GM12878 (cell line): ENCODE measurements at regions not wholly inside any gene's neighbourhood (a gene's known extent, or its start where the extent isn't known, plus 50 kb on each side); places are given as distances from the start of the nearest gene placed in this dataset.

Experiments used
- ATAC-seq: fragments of 200-7000 bp; cut with Tn5 transposase; 3 replicates; pipeline ENCODE4 v1.9.1; 2020; ENCODE audit warnings: mild to moderate bottlenecking, moderate library complexity
- BruUV-seq: library from RNA; stranded (reverse); fragments of 400-500 nt; replicated peaks from 2 replicates; lab custom pipeline; 2021; lab: Mats Ljungman, UMichigan
- CTCF ChIA-PET: fragments of 300-600 bp; sonication (Branson Sonifier 250); formaldehyde crosslinking; extraction: SDS; loops from one replicate; lab custom pipeline; 2021; ENCODE audit warnings: inconsistent platforms; lab: Yijun Ruan, JAX
- POLR2A ChIA-PET: fragments of 350-600 bp; formaldehyde crosslinking; extraction: SDS; loops from one replicate; lab custom pipeline; 2021; ENCODE audit warnings: inconsistent platforms; lab: Charles Lee
- RAD21 ChIA-PET: fragments of 300-600 bp; sonication (Branson Sonifier 250); formaldehyde crosslinking; loops from one replicate; lab custom pipeline; 2023; ENCODE audit warnings: antibody characterized with exemption; ENCODE audit not compliant: unreplicated experiment; lab: Charles Lee
- SMC1A ChIA-PET: fragments of 300-600 bp; sonication (Branson Sonifier 250); formaldehyde crosslinking; loops from one replicate; lab custom pipeline; 2023; ENCODE audit not compliant: unreplicated experiment, uncharacterized antibody; lab: Charles Lee
- DNase-seq: peaks from one replicate; pipeline ENCODE4 v3.0.0-alpha.2; 2011; ENCODE audit warnings: low read depth, low spot score
- FAIRE-seq: peaks from 3 replicates; lab custom pipeline; 2011; peaks lifted over from hg19 to GRCh38; lab: Jason Lieb, UNC
- H2AFZ ChIP-seq: 2 replicates; pipeline ENCODE4 v1.6.0; 2011; ENCODE audit warnings: low read depth, low read length, control low read depth; ENCODE audit not compliant: control insufficient read depth
- H3K27ac ChIP-seq: 2 replicates; pipeline ENCODE4 v1.5.1; 2011; ENCODE audit warnings: control low read depth; ENCODE audit not compliant: control insufficient read depth, insufficient read depth
- H3K27me3 ChIP-seq, 2 experiments: replicated peaks in 1 of 2; 2 replicates each; pipeline versions ENCODE4 v1.6.0 to v1.6.1; 2011; ENCODE audit warnings: low read length in 1 of 2; ENCODE audit not compliant: control insufficient read depth in 2 of 2, insufficient read depth in 2 of 2
- H3K36me3 ChIP-seq, 2 experiments: 2 replicates each; pipeline ENCODE4 v1.5.1; 2011; ENCODE audit warnings: low read length in 1 of 2; ENCODE audit not compliant: control insufficient read depth in 2 of 2, insufficient read depth in 2 of 2
- H3K4me1 ChIP-seq: 2 replicates; pipeline ENCODE4 v1.6.1; 2011; ENCODE audit warnings: mild to moderate bottlenecking, low read length, moderate library complexity, mixed read lengths; ENCODE audit not compliant: control insufficient read depth, insufficient read depth
- H3K4me2 ChIP-seq: 2 replicates; pipeline ENCODE4 v1.6.0; 2011; ENCODE audit warnings: control low read depth; ENCODE audit not compliant: control insufficient read depth, insufficient read depth
- H3K4me3 ChIP-seq: fragments of 200-600 bp; sonication (generic); 2 replicates; pipeline ENCODE4 v1.5.1; 2016
- H3K79me2 ChIP-seq: 2 replicates; pipeline ENCODE4 v1.6.0; 2011; ENCODE audit warnings: low read length; ENCODE audit not compliant: control insufficient read depth, insufficient read depth
- H3K9ac ChIP-seq: 2 replicates; pipeline ENCODE4 v1.8.0; 2011; ENCODE audit warnings: low read length, control low read depth, mixed read lengths; ENCODE audit not compliant: control insufficient read depth, insufficient read depth
- H3K9me3 ChIP-seq: replicated peaks from 3 replicates; pipeline ENCODE4 v1.5.1; 2011; ENCODE audit warnings: mild to moderate bottlenecking, low read length; ENCODE audit not compliant: control insufficient read depth, insufficient read depth
- H4K20me1 ChIP-seq: 2 replicates; pipeline ENCODE4 v1.6.0; 2011; ENCODE audit not compliant: control insufficient read depth, insufficient read depth
- BRCA1 ChIP-seq: IDR thresholded peaks from 2 replicates; pipeline ENCODE4 v1.6.1; 2011; ENCODE audit warnings: low read depth, low read length, improper control_type of control experiment
- MTA2 ChIP-seq: fragments of 450-650 bp; IDR thresholded peaks from 2 replicates; pipeline ENCODE4 v1.6.1; 2016; ENCODE audit warnings: low read depth, mild to moderate bottlenecking, moderate library complexity
- NRF1 ChIP-seq: conservative IDR thresholded peaks from 2 replicates; pipeline ENCODE4 v1.6.1; 2011; ENCODE audit warnings: mild to moderate bottlenecking, low read depth, low read length, improper control_type of control experiment
- RCOR1 ChIP-seq: conservative IDR thresholded peaks from 2 replicates; pipeline ENCODE4 v1.6.1; 2012; ENCODE audit warnings: low read depth, low read length, improper control_type of control experiment
- SP1 ChIP-seq: IDR thresholded peaks from one replicate; pipeline ENCODE4 v1.6.1; 2011; ENCODE audit warnings: low read depth, low read length
- YY1 ChIP-seq: IDR thresholded peaks from 2 replicates; pipeline ENCODE4 v1.6.1; 2011; ENCODE audit warnings: low read depth, mild to moderate bottlenecking, low read length
- in situ Hi-C: fragments of 300-500 bp; cut with MboI; formaldehyde crosslinking; loops from 9 replicates; pipeline ENCODE4 v1.14.3; 2018; ENCODE audit warnings: mixed read lengths
- intact Hi-C: fragments of 100-400 bp; cut with micrococcal nuclease; formaldehyde crosslinking; loops from one replicate; pipeline ENCODE4 v1.14.2; 2022; ENCODE audit not compliant: unreplicated experiment
- TF ChIP-seq, protein P1 (sequence below): IDR thresholded peaks from 2 replicates; pipeline ENCODE4 v1.6.1; 2012; ENCODE audit warnings: low read depth, low read length, improper control_type of control experiment

DNA sequence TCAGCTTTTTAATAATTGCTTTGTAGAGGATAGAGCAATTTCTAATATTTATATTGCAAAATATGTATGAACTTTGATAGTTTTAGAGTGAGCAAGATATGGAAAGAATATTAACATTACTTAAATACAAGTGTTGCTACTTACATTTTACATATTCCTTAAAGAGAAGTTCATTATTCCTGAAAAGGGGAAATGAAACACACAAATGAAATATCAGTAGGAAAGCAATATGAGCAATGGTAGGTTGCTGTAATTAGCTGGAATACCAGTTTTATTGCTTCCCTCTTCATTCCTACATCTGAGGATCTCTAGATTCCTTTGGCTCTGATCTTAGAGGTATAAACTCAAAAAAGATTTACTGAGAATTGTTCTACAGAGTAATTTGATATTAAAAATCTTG lies 414.1 kb downstream of the FAM170A start:
- Histone ChIP-seq H3K9ac (no peak overlapping the region), H3K27ac (no peak overlapping the region), H3K4me2 (no peak overlapping the region), H3K9me3 (no peaks in the 10 kb centered on the region), H3K36me3 (no peaks in the 10 kb centered on the region), H3K27me3 (no peaks in the 10 kb centered on the region), H2AFZ (no peak overlapping the region), H4K20me1 (no peaks in the 10 kb centered on the region), H3K4me1 (no peaks in the 10 kb centered on the region), H3K79me2 (no peaks in the 10 kb centered on the region), H3K4me3 (no peak overlapping the region)
- BruUV-seq = no TSS peak
- ATAC-seq = no peak
- FAIRE-seq = no peak
- POLR2A ChIA-PET = no interaction called here
- intact Hi-C loops (no loop called here), in situ Hi-C loops (no loop called here)
- CTCF ChIA-PET = interaction anchor here (0.6 kb wide), 1 partner anchor 34 kb away, joined by 5 read pairs; no protein-coding TSS in a partner anchor
- RAD21 ChIA-PET = no interaction called here
- DNase-seq = no peak
- SMC1A ChIA-PET = no interaction called here
- TF ChIP-seq SP1 (no peak), YY1 (no peak), RCOR1 (no peak), MTA2 (no peak), BRCA1 (no peak), NRF1 (no peak)
- TF ChIP-seq, protein P1, sequence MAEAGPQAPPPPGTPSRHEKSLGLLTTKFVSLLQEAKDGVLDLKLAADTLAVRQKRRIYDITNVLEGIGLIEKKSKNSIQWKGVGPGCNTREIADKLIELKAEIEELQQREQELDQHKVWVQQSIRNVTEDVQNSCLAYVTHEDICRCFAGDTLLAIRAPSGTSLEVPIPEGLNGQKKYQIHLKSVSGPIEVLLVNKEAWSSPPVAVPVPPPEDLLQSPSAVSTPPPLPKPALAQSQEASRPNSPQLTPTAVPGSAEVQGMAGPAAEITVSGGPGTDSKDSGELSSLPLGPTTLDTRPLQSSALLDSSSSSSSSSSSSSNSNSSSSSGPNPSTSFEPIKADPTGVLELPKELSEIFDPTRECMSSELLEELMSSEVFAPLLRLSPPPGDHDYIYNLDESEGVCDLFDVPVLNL = no peak
- TF ChIP-seq, all 136 proteins: peak for 0
